Renal pelvis (tissue), 1 donor: ENCODE measurements at regions not wholly inside any gene's neighbourhood (a gene's known extent, or its start where the extent isn't known, plus 50 kb on each side); places are given as distances from the start of the nearest gene placed in this dataset.
A peak's percentile ranks its signal among the peaks of the same experiment; 100 is the strongest.

Experiments used
- DNase-seq: peaks from one replicate; pipeline ENCODE4 v3.0.0-alpha.2; 2013

DNA sequence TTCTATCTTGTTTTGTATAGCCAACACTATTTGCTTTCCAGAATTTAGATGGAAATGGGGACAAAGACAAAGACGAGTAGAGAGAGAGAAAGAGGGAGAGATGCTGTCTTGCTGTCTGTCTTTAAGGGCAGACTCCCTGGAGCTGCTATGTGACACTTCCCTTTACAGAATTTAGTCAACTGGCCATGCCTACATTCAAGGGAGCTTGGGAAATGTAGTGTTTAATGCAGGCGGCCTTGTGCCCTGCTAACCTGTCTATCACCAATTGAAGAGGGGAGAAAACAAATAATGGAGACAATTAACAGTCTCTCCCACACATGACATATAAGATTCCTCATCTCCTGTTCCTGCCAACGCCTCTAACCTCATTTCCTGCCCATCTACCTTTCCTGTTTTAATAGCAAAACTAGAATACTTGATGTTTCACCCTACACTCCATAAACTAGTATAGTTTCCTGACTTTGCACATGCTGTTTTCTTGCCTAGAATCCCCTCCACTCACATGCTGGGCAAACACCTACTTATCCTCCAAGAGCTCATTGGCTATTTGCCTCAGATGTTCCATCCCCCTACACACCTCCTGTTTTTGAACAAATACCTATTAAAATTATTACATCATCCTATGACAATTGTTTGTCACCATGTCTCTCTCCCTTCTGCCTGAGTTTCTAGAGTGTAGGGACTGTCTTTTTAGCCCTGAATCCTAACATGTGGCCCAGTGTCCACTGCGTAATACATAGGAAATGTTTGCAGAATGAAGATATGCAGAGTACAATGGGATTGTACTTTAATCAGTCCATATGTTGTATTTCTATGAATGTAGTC, 117.2 kb downstream of the SLC25A24 start:
- DNase-seq = no peak

DNA sequence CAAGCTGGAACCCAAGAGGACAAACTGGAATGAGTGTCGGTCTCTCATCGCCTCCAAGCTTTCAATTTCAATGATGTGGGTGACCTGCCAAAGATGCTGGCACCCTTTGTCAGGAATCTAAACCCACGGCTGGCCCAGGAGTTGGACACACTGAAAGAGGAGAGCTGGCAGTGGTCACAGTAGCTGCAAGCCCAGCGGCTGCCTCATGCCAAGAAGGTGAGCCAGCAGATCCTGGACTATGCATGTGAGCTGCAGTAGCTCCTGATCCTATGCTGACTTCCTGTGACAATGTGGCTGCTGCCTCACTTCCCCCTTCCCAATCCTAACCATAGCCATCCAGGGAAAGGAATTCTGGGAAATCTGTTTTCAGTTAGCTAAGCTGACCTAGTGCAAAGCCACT, 117.0 kb upstream of the VAV3 start:
- DNase-seq = no peak

DNA sequence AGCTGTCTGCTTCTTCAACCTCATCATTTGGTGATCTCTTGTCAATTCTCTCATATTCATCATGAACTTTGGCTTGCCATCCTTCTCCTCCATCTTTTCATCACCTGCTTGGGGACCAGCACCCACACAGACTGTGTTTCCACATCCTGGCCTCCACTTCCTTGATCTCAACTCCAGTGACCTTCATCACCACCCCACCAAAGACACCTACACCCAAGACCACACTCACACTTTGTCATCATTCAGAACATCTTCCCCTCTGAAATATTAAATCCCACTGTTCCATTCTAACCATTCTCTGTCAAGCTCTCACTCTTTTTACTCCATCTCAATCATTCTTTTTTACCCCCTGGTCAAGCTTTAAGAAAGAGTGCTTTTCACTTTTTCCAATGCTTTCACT, 115.5 kb upstream of the VAV3 start:
- DNase-seq = no peak

DNA sequence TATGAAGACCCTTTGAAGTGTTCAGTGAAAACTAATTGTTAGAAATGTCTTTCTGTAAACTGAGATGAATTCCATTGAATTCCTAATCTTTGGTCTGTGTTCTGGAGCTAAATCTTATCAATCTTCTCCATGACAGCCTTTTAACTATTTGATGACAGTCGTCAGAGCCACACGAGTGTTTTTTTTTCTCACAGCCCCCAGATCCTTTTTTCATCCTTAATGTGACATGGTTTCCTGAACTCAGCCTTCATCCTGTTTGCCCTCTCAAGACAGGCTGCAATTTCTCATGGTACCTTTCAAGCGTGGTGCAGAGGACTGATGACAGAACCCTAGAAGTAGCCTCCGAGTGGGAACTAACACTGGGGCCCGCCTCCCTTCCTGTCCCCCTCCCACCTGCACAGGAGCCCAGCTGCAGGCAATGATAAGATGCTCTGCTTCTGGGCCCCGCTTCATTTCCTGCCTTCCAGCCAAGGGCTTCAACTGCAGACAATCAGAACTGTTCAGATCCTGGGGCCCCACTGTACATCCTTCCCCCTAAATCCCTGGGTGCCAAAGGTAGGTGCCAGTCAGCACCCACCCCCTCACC, 114.6 kb upstream of the VAV3 start:
- DNase-seq = no peak

DNA sequence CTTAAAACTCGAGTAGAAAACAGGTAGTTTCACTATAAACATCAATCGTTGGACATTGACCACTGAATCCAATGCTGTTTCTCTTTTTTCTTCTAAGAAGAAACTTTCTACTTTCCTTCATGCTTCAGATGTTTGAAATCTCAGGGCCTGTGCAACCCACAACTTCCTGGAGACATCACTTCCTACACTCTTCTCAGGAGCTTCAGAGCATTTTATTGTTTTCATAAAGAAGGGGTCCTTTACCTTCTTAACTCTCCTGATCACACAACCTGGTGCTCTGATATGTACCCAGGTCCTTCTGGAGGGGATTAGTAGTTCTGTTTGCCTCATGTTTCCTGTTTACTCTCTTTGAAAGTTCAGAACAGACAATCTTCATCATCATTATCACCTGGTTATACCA, 113.0 kb upstream of the VAV3 start:
- DNase-seq = no peak

DNA sequence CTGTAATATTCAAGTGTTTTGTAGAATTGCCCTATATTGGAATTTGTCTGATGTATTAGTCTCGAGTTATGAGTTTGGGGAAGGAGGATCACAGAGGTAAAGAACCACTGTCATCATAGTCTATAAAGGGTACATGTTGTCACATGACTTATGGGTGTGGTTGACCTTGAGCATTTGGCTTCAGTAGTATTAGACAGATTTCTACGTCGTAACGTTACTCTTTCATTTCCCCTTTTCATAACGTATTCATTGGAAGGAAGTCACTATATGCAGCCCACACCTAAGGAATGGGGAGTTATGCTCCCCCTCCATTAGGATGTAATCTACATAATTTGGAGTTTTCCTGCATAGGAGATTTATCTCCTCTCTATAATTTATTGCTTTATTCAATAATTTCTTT, 110.1 kb upstream of the VAV3 start:
- DNase-seq = no peak

DNA sequence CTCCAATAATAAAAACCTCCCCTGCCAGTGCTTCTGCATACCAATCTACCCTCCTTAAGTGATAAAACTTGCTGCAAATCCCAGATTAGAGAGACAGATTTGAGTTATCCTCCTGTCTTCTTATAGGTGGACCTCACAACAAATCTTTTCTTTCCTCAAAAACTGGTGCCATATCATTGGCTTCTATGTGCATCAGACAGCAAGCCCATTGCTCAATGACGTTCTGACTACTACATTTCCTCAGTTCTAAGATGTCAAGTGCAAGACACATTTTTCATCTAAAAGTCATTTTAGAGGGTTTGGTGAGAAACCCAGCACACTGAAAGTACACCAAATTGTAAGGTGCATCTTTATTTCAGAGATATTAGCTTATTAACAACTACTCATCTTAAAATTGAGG, 107.8 kb upstream of the VAV3 start:
- no peak for DNase-seq

DNA sequence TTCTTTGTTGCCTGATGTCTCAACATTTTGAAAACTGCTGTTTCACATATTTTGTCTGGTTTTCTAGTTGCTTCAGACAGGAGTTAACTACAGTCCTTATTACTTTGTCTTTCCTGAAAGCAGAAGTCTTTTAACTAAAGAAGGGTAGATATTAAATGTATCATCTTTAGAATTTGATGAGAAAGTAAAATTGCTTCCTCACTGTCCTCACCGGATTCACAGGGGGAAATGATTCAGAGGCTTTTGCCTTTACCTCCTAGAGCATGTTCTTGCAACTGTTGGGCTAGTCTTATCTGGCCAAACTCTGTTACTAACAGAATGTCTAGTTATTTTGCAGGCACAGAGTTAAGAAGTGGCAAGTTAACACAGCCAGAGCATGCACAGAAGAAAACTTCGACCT, 107.2 kb upstream of the VAV3 start:
- no peak for DNase-seq

DNA sequence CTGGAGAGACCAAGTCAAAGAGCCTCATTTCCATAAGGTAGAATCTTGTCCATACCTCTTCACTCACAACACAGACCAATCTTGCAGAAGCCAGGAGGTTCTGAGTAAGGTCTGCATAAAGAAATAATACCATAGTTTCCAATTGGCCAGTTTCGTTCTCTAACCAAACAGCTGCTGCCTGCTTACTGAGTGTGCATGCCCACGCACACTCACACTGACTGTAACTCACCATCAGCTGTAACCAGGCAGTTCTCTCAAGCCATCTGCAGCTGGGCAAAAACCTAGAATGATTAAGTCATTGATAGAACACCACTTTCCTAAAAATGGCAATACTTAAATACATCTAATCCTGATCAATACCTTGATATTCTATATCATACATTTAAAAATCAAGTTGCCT, 106.6 kb upstream of the VAV3 start:
- no peak for DNase-seq

DNA sequence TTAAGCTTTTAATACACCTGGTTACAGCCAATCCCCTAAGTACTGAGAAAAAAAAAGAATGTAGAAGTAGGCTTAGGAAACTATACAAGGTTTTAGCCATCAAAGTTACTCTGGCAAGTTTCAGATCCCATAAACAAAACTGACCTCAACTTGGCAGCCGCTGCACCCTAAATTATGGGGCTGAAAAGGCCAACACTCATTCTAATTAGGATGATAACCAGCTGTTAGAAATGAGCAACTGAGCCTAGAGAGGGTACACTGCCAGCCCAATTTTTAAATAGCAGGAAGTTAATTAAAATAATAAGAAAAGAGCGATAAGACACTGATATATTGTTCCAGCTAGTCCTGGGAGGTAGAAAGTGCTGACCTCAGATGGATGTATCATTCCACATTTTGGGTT, 105.7 kb upstream of the VAV3 start:
- no peak for DNase-seq

DNA sequence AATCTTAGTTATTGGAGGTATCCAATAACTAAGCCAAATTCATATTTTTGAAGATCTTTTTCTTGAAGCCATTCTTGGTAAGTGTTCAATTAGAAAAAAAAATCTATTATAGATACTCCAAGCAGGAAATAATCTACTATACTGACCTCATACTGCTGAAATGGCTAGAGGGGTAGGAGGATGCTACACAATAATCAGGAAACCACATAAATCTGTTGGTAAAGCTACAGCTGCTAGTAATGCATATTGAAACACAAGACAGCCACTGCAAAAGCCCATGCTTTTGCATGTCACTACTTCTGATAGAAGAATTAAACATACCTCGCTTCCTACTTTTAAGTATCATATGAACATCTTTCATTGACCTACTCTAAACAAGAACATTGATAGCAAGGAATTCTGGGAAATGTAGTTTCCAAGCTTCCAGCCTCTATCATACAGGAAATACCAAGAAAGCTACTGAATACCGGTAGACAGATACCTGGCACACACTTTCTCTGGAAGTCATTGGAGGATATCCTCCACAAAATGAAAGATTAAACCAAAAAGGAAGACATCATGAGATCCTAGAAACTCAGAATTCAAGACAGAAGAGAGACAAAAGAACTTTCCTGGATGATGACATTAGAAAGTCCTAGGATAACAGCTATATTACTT, 103.0 kb upstream of the VAV3 start:
- DNase-seq = no peak

DNA sequence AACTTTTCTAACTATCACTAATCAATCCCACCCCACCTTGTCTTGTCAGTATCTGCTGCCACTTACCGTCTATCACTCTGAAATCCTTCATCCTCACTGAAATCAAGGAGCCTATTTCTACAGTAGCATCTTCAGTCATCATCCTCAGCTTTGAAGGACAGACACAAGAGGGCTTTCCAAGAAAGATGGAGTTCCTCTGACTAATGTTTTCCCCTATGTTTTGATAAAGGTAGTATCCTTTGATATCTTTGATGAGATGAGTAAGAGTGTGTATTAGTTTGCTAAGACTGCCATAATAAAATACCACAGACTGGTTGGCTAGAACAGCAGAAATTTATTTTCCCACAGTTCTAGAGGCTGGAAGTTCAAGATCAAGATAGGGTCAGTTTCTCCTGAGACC, 101.8 kb upstream of the VAV3 start:
- DNase-seq = no peak

DNA sequence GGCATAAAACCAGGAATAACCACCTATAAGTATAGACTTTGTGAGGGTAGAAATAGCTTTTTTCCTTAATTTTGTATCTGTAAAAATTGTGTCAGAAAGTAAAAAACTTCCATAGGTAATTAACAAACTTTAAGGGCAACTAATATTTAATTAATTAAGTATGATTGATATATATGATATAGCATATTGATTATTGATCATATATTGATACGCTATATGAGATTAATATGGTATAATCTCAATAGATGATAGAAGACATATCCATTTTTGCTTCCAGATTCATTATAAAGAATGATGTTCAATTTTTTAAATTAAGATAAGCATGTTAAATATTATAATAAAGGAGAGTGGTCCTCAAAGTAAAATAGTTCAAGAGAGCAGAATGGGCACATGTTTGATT, 99.3 kb upstream of the VAV3 start:
- no peak for DNase-seq

DNA sequence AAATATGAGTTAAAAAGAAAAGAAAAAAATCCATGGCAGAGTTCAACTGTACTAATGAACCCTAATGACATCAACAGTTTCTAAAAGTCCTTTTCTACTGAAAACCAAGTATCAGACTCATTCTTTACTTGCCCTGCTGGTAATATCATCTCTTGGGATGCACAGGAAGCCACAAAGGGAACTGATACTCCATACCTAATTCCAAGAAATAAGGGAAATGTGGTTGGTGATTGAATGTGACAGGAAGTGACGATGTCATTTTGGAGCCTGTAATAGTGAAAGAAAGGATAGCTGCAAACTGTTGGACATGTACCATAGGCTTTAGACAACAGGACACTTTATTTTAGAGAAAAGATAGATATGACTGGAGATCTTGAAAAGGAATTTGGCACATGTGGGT, 98.7 kb upstream of the VAV3 start:
- DNase-seq = no peak

DNA sequence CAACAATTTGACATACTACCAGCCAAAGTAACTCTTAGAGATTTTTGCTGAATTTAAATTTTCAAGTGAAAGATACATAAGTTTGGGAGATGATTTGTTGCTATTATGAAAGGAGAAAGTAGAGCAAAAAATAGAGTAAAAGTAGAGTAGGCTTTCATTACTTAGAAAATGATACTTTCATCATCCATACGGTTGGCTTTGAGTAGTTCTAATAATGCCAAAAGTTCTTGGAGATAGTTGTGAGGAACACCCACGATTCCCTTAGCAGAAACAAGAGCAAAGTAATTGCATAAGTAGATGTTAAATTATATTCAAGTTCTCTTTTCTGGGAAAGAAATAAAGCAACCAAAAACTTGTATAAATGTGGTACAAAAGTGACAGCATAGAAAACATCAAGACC, 95.0 kb upstream of the VAV3 start:
- DNase-seq = no peak

DNA sequence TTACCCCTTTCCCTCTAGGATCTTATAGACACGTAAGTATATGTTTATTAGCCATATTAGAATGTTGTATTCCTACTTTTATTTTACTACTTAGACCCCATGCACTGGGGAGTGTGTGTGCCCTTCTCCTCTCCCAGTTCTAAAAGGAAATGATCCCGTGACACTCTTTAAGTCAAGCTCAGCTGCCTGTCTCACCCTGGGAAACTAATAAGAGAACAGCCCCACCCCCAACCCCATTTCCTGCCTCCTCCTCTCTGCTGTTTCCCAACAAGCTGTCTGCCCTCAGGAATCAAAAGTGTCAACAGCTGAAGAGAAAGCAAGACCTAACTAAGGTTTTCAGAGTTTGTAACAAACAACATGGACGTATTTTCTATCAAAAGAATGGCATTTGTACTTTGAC, 92.6 kb upstream of the VAV3 start:
- DNase-seq = no peak

DNA sequence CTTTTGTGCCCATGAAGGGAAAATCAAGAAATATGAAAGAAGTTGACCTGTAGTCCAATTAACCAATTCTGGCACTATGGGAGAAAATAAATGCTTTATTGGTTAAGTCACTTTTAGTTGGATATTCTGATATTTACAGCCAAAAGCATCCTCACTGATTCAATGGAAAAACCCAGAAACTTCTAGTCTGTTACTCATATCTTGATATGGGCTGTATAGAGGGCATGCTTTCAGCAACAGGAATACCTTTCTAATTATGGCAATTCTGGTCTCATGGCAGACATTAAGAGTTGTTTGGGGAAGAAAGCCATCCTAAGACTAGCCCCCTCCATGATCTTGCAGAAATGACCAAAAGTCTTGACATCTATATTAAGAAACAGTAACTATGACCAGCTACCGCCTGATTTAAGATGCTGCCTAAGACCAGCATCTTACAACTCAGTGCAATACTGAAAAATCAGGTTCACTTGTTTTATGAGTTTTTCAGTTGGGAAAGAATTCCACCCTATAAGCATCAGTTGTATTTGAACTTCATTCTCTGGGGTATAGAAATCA, 91.5 kb upstream of the VAV3 start:
- DNase-seq = no peak

DNA sequence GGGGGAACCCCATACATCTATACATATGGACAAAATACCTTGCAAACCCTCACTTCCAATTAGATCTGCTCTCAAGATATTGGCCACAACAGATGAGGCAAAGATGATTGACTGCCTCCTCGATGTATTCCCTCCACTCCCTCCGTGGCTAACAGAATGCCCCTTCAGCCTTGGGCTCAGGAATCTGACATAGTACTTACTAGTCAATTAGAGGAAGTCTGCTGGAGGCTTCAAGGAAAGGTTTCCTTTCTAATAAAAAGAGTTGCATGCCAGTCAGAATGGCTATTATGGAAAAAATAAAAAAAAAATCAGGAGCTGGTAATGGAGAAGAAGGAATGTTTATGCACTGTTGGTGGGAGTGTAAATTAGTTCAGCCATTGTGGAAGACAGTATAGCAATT, 90.4 kb upstream of the VAV3 start:
- no peak for DNase-seq

DNA sequence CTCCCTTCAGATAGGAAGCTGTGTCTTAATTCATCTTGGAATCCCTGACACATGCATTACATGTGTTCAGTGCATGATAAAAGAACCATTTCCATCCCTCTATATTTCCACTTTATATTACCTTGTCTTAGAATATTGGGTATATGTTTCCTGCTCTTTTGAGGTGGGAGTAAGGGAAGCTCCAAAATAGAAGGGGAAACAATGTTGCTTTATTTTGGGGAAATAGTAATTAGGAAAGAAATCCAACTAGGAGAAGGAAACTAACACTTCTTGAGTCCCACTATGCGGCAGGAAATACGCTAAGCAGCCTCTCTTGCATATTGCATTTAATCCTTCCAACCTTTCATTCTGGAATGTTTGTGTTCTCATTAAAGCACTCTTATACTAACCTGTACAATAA, 89.4 kb upstream of the VAV3 start:
- no peak for DNase-seq

DNA sequence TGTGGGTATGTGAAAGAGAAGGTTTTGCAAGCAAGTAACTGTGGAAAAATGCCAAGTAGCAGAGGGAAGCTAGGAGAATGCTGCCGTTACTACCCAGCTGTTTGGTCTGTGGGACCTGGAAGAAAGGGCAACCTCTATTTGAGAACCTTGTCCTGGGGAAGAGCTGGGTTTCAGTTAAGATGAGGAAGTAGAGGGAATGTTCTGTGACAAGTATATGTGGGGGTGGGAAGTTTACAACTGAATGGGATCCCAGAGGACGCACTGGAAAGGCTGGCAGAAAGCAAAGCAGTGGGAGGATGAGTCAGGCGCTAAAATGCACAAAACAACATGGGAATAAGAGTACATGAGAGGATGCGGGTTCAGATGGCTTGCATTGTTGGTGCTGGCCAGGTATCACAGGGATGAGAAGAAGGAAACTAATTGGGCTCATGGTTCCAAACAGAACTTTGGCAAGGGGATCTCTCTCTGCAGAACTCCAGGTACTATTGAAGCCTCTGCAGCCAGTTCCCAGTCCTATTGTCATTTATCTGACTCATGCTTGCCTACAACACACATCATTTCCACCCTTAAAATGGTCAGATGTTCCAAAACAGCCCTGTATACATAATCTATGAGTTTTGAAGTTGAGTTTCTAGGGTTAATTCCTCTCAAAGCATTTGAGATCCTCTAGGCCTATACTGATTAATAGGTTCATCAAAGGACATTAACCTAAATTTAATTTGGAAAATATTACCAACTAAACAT, 88.5 kb upstream of the VAV3 start:
- DNase-seq = no peak

DNA sequence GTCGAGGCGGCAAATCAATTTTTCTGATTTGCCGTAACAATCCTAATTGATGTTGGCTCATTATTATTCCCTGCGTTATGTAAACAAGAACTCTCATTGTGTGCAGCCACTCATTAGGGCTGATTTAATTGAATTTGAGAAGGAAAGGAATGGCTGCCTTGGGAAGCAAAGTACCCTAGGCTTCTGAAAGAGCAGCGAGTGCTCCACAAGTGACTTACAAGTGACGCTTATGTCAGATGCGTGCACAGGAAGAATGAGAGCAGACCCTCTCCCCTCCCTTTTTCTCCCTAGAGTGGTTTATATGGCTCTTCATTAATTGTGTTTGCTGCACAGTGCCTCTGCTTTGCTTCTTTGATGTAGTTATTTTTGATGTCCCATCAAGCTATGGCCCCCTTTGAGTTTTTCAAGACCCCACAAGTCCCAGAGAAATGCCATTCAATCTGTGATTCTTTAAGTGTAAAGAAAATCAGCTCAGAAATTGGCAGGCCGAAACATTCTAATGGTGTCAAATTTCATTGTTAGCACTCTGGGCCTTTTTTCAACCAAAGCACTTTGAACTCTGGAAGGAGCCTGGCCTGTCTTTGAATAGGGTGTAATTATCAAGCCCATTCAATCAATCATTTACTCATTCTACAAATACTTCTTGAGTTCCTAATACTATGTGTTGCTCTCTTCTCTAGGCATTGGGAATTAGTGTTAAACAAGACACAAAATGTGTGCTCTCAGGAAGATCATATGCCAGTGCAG, 86.8 kb upstream of the VAV3 start:
- DNase-seq = peak; percentile 70
